Lower leg skin (tissue), 4 donors: ENCODE measurements at regions not wholly inside any gene's neighbourhood (a gene's known extent, or its start where the extent isn't known, plus 50 kb on each side); places are given as distances from the start of the nearest gene placed in this dataset.

Experiments used
- DNase-seq, 2 donors: peaks; one replicate each; pipeline ENCODE4 v3.0.0-alpha.2; 2019; ENCODE audit warnings: low spot score in 2 of 2
- H3K4me3 ChIP-seq: fragments of 200-600 bp; sonication (generic); 2 replicates; pipeline ENCODE4 v1.5.1; 2017; ENCODE audit warnings: mild to moderate bottlenecking, low read depth; ENCODE audit not compliant: poor library complexity, severe bottlenecking
- POLR2A ChIP-seq, 2 donors: fragments of 450-650 bp; IDR thresholded peaks; one replicate each; pipeline ENCODE4 v1.6.1; 2016 to 2017; ENCODE audit warnings: antibody characterized with exemption in 2 of 2, mild to moderate bottlenecking in 1 of 2, moderate library complexity in 1 of 2
- WGBS, 2 donors: methylation state at CpG; one replicate each; pipeline ENCODE4 v1.1.5; 2018; 5-methylcytosine and 5-hydroxymethylcytosine counted together
- intact Hi-C: fragments of 100-400 bp; cut with DNase I; formaldehyde crosslinking; loops from one replicate; pipeline ENCODE4 v1.15.0; 2023; ENCODE audit warnings: low total_unique reads
- TF ChIP-seq, protein P1 (sequence below), 3 donors: fragments of 450-650 bp; IDR thresholded peaks; one replicate each; pipeline ENCODE4 v1.5.1; 2016; ENCODE audit warnings: antibody characterized with exemption in 3 of 3, mild to moderate bottlenecking in 3 of 3, moderate library complexity in 2 of 3

- 90 to 96% methylated on average over 1 of the region's 1 CpG for WGBS, 2 donors
- H3K4me3 ChIP-seq, result no peak overlapping the region
- TF ChIP-seq, protein P1, sequence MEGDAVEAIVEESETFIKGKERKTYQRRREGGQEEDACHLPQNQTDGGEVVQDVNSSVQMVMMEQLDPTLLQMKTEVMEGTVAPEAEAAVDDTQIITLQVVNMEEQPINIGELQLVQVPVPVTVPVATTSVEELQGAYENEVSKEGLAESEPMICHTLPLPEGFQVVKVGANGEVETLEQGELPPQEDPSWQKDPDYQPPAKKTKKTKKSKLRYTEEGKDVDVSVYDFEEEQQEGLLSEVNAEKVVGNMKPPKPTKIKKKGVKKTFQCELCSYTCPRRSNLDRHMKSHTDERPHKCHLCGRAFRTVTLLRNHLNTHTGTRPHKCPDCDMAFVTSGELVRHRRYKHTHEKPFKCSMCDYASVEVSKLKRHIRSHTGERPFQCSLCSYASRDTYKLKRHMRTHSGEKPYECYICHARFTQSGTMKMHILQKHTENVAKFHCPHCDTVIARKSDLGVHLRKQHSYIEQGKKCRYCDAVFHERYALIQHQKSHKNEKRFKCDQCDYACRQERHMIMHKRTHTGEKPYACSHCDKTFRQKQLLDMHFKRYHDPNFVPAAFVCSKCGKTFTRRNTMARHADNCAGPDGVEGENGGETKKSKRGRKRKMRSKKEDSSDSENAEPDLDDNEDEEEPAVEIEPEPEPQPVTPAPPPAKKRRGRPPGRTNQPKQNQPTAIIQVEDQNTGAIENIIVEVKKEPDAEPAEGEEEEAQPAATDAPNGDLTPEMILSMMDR (IDR thresholded peaks at IDR 0.05), result no peak
- TF ChIP-seq POLR2A (IDR thresholded peaks at IDR 0.05), result no peak
- DNase-seq, result no peak
- intact Hi-C loops, result no loop called here
Measured at GRCh38 chr12:58074259-58074658, 132.9 kb downstream of the ATP23 start.

DNA sequence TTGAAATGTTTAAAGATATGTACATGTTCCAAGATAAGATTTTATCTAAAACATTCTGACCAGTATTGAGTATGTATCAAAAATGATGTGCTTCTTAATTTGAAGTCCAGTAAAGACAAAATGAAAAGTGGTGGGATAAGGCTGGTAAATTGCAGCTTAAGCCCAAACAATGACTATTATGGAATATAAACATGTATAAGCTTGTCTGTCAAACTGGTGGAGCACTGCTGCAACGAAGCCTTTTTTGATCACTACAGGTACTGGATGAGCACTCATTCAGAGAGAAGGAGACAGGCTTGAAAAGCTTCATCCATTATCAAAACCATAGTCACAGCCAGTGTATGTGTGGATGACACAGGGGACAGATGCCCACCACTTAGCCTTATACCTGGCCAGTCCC is 138.4 kb downstream of the ATP23 start:
- TF ChIP-seq, protein P1 (IDR thresholded peaks at IDR 0.05), result no peak
- no peak for TF ChIP-seq POLR2A (IDR thresholded peaks at IDR 0.05)
- intact Hi-C loops, result no loop called here
- no peak for DNase-seq
- no peak overlapping the region for H3K4me3 ChIP-seq
- WGBS, 2 donors, result 61 to 68% methylated on average over 1 of the region's 1 CpG

DNA sequence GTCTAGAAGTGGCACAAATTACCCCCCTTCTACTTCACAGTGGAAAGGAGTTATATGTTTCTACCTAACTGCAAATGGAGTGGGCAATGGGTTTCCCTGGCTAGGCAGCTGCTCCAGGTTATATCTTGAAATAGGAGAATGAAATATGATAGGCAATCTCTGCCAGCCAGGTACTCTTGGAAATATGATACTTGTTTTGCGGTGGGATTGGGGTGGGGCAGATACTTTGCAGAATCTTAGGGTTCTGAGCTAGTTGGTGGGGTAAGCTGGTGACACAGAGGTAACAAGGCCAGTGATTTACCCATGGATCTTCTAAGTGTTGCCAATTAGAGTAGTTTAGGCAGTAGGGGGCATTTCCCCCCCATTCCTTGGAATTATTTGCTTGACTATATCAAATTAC is 140.1 kb downstream of the ATP23 start:
- DNase-seq, result no peak
- 0% methylated on average over 1 of the region's 1 CpG for WGBS, 2 donors
- TF ChIP-seq, protein P1 (IDR thresholded peaks at IDR 0.05), result no peak
- no peak for TF ChIP-seq POLR2A (IDR thresholded peaks at IDR 0.05)
- intact Hi-C loops, result no loop called here
- no peak overlapping the region for H3K4me3 ChIP-seq

GRCh38 chr12:58082996-58083395 is 141.6 kb downstream of the ATP23 start:
- intact Hi-C loops, result no loop called here

GRCh38 chr12:58086006-58086405 is 144.6 kb downstream of the ATP23 start:
- no peak overlapping the region for H3K4me3 ChIP-seq
- intact Hi-C loops, result no loop called here
- WGBS, 2 donors, result 80% methylated on average over 2 of the region's 2 CpGs
- DNase-seq, result no peak
- TF ChIP-seq, protein P1 (IDR thresholded peaks at IDR 0.05), result no peak
- no peak for TF ChIP-seq POLR2A (IDR thresholded peaks at IDR 0.05)

More at GRCh38 chr12:58082996-58083395, 141.6 kb downstream of the ATP23 start:
- WGBS, 2 donors, result 58 to 74% methylated on average over 2 of the region's 2 CpGs
- H3K4me3 ChIP-seq, result no peak overlapping the region
- DNase-seq, result no peak
- no peak for TF ChIP-seq POLR2A (IDR thresholded peaks at IDR 0.05)
- TF ChIP-seq, protein P1 (IDR thresholded peaks at IDR 0.05), result no peak

DNA sequence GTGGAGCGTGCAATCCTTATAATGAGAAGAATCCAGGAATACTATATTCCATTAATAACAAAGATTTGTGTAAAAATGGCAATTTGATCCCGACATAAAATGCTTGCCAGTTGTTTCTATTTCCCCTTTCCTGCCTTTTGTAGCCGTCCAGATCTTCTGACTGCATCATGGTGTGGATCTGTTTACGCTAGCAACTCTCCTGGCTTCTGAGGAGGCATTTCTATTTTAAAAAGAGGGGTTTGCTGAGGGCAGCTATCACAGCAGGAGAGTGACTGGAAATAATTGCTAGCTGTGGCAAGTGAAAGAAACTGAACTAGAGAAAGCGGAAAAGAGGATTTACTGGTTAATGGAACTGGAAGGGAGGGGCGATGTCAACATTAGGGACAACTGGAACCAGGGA is 145.6 kb downstream of the ATP23 start:
- no peak for DNase-seq
- WGBS, 2 donors, result 92 to 93% methylated on average over 6 of the region's 6 CpGs
- no peak overlapping the region for H3K4me3 ChIP-seq
- TF ChIP-seq POLR2A (IDR thresholded peaks at IDR 0.05), result no peak
- TF ChIP-seq, protein P1 (IDR thresholded peaks at IDR 0.05), result no peak
- intact Hi-C loops, result no loop called here
